Esophagus muscularis mucosa (tissue), 4 donors: ENCODE measurements at regions not wholly inside any gene's neighbourhood (a gene's known extent, or its start where the extent isn't known, plus 50 kb on each side); places are given as distances from the start of the nearest gene placed in this dataset.

Source experiments
- CTCF ChIP-seq, 3 experiments: fragments of 200-600 bp in 2 of 3; fragments of 450-650 bp in 1 of 3; sonication (generic) in 2 of 3; IDR thresholded peaks; one replicate each; pipeline ENCODE4 v1.5.1; 2017 to 2019; ENCODE audit warnings: antibody characterized with exemption in 3 of 3, mild to moderate bottlenecking in 2 of 3, moderate library complexity in 1 of 3
- EP300 ChIP-seq: sonication (generic); formaldehyde crosslinking; IDR thresholded peaks from one replicate; pipeline ENCODE4 v1.6.1; 2017; ENCODE audit warnings: antibody characterized with exemption
- POLR2A ChIP-seq: fragments of 450-650 bp; IDR thresholded peaks from one replicate; pipeline ENCODE4 v1.6.1; 2017; ENCODE audit warnings: antibody characterized with exemption, moderate library complexity, mild to moderate bottlenecking, low read depth
- POLR2AphosphoS5 ChIP-seq, 2 donors: sonication (generic); formaldehyde crosslinking; IDR thresholded peaks; one replicate each; pipeline ENCODE4 v1.6.1; 2017; ENCODE audit warnings: antibody characterized with exemption in 2 of 2

DNA sequence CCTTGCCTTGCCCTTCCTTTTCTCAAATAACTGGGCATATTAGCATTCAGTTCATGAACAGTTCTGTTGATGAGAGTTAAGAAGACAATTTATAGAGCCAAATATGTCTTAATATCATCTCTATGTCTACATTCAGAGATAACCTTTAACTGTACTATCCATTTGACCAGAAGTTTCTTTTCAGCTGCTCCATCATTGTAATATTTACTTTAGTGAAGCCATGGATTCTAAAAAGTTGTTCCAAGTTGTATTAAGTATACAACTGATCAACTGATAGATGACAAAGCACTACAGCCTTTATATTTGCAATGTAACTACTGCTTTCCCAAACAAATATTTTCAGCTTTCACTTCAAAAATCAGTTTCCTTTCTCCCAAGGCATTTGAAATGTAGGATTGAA is 1252.7 kb downstream of the EPHA7 start:
- TF ChIP-seq POLR2A = no peak
- no peak for TF ChIP-seq CTCF (IDR thresholded peaks at IDR 0.05)
- no peak for TF ChIP-seq EP300
- TF ChIP-seq POLR2AphosphoS5 (IDR thresholded peaks at IDR 0.05) = no peak
